ENCODE measurements at regions not wholly inside any gene's neighbourhood (a gene's known extent, or its start where the extent isn't known, plus 50 kb on each side); places are given as distances from the start of the nearest gene placed in this dataset.

DNA sequence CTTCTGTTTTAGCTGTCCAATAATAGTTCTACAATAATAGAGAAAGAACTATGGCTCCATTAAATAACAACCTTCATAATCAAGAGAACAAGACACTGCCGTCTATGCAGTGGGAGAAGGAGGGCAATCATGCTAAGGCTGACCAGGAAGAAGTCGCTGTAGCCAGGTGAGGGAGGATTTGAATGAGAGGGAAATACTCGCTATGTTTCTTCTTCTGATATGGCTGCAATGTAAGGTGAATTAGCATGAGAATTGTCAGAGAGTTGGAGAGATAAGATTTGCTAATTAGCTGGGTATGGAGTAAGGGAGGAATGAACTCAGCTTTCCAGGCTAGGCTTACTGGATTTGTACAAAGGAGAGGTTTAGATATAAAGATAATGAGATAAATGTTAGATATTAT, 555.4 kb upstream of the ZNF385D start:
- no peak for DNase-seq (ENCODE audit: low spot score)

DNA sequence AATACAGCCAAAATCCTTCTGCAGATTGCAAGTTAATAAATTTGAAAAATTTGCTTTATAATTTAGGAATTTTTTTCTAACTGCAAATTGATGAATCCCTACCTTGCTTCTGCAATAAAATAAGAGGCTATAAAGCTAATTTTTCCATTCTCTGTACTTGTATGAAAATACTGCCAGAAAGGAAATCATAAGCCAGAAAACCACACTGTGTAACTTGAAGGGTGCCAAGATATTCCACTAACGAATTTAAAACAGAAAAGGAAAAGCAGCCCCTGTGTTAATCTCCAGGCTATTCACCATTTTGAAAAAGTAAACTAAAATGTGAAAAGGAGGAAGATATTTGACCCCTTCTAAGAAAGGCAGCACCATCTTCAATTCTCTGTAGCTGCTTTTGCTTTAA, 557.9 kb upstream of the ZNF385D start:
- no peak for DNase-seq (ENCODE audit: low spot score)

DNA sequence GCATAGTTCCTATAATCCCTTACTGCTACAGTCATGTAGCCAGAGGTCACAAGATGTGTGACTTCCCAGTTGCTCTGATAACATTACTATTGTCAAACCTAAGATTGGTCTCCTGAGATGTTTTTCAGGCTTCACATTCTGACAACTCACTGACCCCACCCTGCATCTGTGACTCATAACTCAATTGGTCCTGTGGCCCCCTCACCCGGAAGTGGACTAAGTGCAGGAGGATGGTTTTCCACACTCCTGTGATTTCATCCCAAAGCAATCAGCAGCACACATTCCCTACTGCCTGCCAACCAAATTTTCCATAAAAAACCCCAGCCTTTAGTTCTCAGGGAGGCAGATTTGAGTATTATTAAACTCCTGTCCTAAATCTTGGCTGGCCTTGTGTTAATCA, 564.9 kb upstream of the ZNF385D start:
- no peak for DNase-seq (ENCODE audit: low spot score)

DNA sequence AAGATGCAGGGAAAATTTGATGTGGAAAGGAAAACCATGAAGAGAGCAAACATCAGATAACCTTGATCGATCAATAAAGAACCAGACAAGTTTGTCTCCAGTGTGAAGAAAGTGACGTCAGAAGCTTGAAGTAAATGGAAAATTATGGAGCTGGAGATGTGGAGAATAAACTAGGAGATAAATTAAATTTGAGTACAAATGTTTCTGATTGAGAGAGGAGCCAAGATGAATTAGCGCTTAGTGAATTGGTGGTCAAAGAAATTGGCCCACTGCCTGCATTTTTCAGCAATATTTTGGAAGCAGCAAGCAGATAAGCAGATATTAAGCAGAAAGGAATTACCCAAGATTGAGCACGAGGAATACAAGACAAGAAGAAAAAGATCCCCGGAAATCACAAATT, 567.3 kb upstream of the ZNF385D start:
- no peak for DNase-seq (ENCODE audit: low spot score)

DNA sequence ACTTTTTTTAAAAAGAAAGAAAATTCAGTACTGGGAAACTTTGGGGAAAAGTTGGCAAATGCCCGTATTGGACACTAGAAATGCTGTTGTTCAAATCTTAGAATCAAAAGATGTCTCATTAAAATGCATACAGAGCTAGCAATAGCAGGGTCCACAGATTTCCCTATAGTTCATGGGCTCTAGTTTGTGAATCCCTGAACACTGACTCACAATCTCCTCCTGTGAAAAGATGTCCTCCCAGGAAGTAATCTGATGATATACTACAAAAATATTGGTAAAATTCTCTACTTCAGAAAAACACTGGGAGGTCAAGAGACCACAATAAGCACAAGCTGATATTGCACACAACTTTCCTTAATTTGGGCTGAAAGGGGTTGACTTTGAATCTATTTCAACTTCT, 568.4 kb upstream of the ZNF385D start:
- DNase-seq (ENCODE audit: low spot score), result no peak

DNA sequence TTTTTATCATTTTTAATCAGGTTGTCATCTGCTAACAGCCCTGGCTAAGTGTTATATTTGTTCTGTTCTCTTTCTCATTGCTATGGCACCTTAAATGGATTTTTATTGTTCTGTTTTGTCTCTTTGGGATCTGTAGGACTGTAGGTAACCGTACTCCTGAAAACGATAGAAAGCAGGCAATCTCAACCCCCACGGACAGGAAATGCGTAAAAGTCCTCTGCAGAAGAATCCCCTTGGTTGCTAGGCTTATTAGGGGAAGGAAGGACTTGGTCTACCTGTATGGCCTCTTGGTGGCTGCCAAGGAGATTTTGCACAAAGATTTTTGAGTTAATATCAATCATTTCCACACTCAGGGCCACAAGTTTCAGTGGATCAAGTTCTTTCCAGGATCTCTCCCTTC, 571.9 kb upstream of the ZNF385D start:
- no peak for DNase-seq (ENCODE audit: low spot score)

DNA sequence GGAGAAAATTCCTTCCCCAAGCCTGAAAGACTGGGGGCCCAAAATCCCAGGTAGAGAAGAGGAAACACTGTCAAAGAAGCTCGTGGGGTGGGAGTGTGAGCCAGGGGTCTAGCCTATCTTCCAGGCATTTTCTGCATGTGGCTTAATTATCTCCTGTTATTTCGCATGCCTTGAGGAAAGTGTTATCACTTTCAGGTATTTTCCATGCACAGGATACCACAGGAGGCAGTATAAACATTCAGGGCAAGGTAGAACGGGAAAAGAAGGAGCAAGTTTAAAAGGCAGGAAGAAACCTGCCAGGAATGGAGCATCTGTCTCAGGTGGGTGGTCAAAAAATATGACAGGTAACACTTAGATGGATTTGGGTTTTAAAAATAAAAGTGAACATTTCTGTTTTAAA, 575.3 kb upstream of the ZNF385D start:
- DNase-seq (ENCODE audit: low spot score), result no peak

DNA sequence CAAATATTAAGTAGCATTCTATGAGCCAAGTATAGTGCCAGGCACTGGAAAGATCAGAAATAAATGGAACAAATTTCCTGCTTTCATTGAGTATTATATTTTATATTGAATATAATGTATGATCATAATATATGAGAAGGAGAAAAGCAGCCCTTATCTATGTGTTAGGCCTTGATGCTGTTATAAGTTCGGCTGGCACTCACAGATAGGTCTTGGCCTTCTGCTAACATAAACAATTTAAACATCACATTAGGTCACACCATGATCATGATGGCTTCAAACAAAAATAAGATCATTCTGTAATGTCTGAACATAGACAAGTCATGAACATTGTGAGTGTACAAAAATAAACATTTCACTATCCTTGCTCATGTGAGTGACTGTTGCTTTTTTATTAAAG, 584.0 kb upstream of the ZNF385D start:
- DNase-seq (ENCODE audit: low spot score), result no peak

DNA sequence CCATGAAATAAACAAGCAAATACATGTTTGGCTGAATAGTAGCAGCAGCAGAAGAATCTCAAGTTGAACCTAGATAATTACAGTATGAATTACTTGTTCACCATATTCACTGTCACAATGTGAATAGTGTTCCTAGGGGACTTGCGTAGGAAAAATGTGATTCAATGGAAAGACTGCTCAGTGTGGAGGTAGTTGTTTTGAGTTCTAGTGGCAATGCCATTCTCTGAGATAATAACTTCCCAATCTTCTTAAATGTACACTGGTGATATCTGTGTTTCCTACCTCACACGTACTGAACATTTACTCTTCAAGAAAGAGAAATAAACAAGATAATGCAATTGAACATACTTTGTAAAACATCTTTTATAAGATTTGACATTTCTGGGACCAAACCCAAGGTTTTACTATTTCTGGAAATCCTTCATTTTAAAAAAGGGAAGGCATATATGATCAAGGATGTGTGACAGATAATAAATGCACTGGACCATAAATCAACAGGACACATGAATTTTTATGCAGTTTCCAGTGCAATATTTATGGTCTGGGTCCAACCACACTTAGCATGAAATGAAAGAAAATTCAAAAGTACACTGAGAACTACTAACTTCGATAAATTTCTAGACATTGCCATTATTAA, 598.3 kb upstream of the ZNF385D start:
- no peak for DNase-seq (ENCODE audit: low spot score)

DNA sequence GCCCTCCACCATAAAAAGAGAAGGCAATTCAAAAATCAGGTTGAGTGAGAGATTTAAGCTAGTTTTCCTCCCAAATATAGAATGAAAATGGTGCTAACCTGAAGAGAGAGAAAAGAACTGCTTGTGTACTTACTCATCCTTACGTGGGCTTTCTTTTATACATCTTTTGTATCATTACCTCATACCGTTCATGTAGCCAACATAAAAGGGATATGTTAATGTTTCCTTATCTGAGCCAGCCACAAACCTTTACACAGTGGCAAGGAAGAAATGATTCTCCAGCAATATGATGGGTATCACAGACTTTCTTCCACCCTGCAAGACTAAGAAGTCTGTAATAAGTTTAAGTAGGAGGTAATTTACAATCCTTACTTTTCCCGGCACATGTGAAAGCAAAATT, 600.8 kb upstream of the ZNF385D start:
- DNase-seq (ENCODE audit: low spot score), result no peak

DNA sequence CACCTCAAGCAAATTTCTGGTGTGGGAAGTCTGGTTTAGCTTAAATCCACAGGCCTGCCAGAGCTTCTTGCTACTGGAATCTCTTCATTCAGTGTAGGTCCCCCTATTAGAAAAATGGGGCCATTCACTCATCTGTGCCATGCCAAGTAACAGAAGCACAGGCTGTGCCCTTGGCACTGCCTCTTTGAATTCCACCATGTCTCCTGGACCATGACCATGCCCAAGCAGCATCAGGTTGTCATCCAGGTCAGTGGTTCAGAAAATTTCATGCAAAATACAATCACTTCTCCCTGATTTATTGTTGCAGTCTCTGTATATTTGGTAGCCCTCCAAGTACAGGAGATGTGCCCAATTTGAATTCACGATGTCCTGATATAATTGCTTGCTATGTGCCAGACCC, 602.1 kb upstream of the ZNF385D start:
- DNase-seq (ENCODE audit: low spot score), result no peak

DNA sequence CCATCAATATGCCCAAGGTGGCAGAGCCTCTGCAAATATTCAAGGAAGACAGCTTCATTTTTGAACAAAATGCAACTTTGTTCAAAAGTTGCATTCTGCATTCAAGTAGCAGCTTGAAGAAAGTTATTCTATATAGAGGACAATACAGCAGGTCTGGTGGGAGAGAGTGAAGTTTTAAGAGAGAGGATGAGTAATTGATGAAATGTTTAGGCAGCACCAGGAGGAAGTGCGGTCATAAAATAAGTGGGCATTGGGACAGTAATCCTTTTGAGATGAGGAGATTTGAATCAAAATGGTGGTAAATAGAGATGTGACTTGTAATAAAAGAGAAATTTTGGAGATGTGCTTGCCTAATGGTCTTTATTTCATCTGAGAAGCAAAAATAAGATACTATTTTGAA, 607.3 kb upstream of the ZNF385D start:
- DNase-seq (ENCODE audit: low spot score), result no peak

DNA sequence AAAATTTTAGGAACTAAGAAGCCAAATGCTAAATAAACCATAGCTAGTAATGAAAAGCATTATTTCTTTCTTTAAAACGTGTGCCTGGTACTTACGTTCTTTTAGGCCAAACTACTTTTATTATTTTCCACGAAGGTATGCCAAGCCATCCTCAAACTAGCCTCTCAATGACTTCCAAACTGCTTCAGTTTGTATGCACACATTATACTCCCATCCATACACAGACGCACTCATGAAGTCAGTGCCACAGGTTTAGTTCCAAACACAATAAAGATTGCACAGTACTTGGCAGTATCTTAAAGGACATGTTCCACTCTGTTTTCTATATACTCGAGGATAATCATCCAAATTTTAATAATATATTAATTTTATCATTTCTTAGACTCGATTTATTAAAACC, 609.2 kb upstream of the ZNF385D start:
- no peak for DNase-seq (ENCODE audit: low spot score)

DNA sequence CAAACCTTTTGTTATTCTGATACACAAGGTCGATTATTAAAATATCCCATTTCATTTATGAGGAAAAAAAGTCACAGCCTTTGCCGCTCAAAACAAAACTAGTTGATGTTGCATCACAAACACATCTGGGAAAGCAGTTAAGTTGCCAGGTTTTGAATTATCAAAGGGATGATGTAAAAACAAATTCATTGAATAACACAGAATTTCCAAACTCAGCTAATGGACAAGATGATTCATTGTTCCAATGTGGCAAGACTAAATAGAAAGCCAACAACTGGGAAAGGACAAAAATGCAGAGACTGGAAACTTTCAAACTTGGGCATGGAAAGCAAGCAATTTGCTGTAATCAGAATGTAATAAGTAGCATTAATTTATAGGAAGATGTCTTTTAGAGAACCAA, 610.0 kb upstream of the ZNF385D start:
- DNase-seq (ENCODE audit: low spot score), result no peak

DNA sequence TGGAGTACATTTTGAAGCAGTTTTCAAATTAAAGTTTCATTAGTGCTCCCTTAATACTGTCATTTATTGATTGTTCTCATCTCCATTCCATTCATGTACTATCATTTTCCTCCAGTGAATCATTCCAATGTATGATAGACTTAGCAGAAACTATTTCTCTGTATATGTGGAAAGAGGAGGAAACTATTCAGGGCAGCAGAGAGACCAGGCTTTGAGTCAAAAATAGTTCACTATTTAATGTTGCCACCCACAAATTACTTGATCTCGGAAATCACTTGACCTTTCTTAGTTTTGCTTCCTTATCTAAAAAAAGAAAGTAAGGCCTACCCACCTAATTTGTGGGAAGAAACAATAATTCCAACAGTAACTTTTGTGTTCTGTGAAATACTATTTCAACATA, 610.5 kb upstream of the ZNF385D start:
- DNase-seq (ENCODE audit: low spot score), result no peak

DNA sequence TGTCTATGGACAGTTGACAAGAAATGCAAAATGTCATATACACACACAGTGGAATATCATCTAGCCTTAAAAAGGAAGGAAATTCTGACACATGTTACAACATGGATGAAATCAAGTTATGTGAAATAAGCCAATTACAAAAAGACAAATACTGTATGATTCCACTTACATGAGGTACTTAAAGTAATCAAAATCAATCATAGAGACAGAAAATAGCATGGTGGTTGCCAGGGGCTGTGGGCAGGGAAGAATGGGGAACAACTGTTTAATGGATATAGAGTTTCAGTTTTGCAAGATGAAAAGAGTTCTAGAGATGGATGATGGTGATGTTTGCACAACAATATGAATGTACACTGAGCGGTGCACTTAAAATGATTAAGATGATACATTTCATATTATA, 613.8 kb upstream of the ZNF385D start:
- no peak for DNase-seq (ENCODE audit: low spot score)

DNA sequence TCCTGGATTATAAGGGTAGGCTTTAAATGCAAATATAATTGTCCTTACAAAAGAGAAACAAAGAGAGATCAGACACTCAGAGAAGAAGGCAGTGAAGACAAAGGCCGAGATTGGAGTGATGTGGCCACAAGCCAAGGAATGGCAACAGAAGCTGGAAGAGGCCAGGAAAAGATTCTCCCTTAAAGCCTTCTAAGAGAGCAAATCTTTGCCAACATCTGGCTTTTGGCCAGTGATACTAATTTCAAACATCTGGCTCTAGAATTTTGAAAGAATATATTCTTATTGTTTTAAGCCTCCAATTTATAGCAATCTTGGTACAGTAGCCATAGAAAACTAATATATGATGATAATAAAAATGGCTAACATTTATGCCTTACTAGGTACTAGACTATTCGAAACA, 615.8 kb upstream of the ZNF385D start:
- no peak for DNase-seq (ENCODE audit: low spot score)

DNA sequence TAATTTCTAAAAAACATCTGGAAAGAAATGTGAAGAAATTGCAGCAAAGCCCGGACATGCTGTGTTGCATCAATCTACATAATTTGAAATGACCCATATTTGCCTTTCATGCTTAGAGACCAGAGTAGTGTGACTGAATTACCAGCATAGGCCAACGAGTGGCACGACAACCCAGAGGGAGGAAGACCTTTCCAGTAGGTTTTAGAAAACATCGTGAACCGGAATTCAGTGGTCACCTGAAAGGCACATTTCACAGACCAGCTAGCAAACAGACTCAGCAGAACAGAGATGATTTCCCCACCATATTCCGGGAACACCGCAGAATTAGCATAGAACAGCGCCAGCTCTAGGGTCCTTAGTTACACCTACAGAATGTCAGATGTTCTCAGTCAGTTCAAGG, 620.0 kb upstream of the ZNF385D start:
- DNase-seq (ENCODE audit: low spot score), result no peak

DNA sequence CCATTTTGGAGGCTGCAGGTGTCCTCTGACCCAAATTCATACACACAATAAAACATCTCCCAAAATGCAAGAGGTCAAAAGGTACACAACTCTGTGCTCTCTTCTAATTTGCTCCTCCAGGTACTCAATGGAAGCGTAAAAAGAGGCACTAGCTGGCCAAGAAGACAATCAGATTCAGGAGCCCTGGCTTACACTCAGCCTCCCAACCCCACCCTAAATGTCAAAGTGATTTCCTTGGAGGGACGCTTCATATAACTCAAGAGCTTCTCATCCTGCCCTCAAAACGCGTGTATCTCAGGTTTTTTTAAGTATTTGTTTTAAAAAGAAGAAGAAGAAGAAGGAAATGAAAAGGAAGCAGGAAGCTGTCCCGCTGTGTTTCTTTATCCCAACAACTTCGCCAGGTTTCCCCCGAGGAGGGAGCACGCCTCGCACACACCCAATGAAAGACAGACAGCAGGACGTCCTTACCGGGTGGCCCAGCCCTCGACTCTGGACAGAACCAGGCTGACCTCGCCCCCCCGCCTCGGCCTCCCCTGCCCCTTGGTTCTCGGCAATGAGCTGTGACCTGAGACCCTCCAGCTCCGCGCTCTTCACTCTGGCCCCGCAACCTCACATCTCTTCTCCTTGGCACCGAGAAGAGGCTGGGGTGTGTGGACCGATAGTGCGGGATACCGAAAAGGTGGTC, 620.7 kb upstream of the ZNF385D start:
- DNase-seq (ENCODE audit: low spot score), result no peak

DNA sequence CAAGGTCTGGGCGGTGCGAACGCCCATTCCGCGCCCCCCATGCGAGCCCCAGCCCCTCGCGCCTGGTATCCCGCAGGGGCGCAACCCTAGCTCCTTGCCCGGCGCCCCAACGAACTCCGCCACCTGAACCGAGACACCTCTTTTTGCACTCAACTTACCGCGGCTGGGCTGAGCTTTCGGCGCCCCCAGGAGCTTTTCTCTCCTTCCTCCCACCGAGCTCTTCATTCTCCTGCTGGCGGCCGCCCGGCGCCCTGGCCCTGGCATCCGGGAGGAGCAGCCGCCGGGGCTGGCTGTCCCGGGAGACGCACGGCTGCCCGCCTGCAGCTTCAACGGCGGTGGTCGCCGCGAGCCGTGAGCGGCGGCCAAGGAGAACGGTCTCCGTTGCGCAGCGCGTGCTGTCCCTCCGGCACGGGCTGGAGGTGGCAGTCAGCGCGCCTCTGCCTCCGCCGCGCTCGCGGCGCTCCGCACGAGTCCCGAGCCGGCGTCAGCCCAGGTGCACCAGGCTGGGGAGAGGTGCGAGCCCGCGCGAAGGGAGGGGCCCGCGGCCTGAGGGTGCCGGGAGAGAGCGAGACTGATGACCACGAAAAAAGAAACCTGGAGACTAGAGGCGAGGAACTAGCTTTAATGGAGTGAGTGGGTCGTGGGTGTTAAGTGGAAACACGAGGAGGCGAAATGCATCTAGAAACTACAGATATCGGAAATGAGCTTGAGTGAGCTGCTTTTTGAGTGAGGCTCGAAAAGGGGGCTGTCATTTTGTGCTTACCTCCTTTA, 621.5 kb upstream of the ZNF385D start:
- DNase-seq (ENCODE audit: low spot score), result no peak

DNA sequence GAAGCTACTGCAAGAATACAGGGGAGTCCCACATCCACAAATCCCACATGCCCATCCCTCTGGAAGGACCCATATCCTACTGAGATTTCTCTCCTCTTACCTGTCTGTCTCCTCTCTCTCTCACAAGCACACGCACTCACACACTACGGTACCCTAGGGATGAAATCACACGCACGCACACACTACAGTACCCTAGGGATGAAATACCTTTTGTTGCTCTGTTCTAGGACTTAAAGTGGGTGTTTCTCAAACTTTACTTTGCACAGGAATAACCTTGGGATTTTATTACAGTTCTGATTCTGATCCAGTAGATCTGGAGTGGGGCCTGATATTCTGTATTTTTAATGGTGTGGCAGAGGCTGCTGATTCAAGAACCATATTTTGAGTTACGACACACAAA, 622.2 kb upstream of the ZNF385D start:
- no peak for DNase-seq (ENCODE audit: low spot score)

DNA sequence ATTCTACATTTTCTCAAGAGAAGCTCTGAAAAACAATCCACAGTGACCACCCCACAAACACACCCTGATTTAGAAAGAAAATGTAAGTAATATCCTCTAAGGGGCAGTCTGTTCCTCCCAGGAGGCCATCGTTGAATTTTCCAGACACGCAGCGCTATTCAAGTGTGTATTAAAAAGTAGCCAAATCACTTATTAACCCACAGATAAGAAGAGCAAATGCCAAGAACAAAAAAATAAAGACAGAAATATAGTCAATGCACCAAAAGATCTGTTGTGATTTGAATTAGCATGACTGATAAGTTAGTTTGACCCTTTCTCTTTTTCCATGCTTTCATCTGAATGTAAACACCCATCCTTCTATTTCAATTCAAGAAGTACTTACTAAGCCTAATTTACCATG, 622.8 kb upstream of the ZNF385D start:
- DNase-seq (ENCODE audit: low spot score), result no peak

DNA sequence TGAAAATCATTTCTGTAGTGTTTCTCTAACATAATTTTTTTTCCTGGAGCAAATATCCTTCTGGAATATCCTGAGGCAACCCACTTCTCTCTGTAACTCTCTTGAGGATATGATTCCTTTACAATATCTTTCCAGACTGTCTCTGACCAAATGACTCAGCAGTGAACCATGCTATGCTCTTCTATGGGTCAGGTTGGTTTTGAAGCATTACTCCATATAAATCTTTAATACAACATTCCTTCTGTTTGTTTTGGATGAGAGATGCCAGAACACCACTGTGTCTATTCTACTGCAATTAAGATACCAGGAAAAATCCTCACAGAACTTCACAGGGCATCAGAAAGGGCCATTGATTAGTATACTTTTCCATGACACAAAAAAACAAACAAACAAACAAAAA, 626.4 kb upstream of the ZNF385D start:
- peak; percentile 43 for DNase-seq (ENCODE audit: low spot score)

All from umbilical cord (tissue), 1 donor.